Osteocyte (in vitro differentiated cells): ENCODE measurements at regions not wholly inside any gene's neighbourhood (a gene's known extent, or its start where the extent isn't known, plus 50 kb on each side); places are given as distances from the start of the nearest gene placed in this dataset.

Experiments used
- DNase-seq: peaks from one replicate; pipeline ENCODE4 v3.0.0; 2021; ENCODE audit warnings: mixed read lengths; ENCODE audit not compliant: unreplicated experiment; ENCODE audit errors: extremely low spot score
- H3K27ac Mint-ChIP-seq: one replicate; pipeline ENCODE4 v1.8.0; 2021; ENCODE audit warnings: mild to moderate bottlenecking, mixed read lengths; ENCODE audit not compliant: unreplicated experiment
- H3K27me3 Mint-ChIP-seq: one replicate; pipeline ENCODE4 v1.8.0; 2021; ENCODE audit warnings: mixed read lengths; ENCODE audit not compliant: unreplicated experiment
- H3K36me3 Mint-ChIP-seq: one replicate; pipeline ENCODE4 v1.8.0; 2021; ENCODE audit warnings: mixed read lengths; ENCODE audit not compliant: unreplicated experiment
- H3K4me1 Mint-ChIP-seq: one replicate; pipeline ENCODE4 v1.8.0; 2021; ENCODE audit warnings: mixed read lengths; ENCODE audit not compliant: unreplicated experiment
- H3K4me3 Mint-ChIP-seq: one replicate; pipeline ENCODE4 v1.8.0; 2021; ENCODE audit warnings: mild to moderate bottlenecking, moderate library complexity, mixed read lengths; ENCODE audit not compliant: unreplicated experiment
- H3K9me3 Mint-ChIP-seq: one replicate; pipeline ENCODE4 v1.8.0; 2021; ENCODE audit warnings: mixed read lengths; ENCODE audit not compliant: unreplicated experiment
- TF ChIP-seq, protein P1 (sequence below): fragments of 200-600 bp; sonication (generic); IDR thresholded peaks from 2 replicates; pipeline ENCODE4 v1.5.0; 2021; ENCODE audit warnings: antibody characterized with exemption, mild to moderate bottlenecking, moderate library complexity

DNA sequence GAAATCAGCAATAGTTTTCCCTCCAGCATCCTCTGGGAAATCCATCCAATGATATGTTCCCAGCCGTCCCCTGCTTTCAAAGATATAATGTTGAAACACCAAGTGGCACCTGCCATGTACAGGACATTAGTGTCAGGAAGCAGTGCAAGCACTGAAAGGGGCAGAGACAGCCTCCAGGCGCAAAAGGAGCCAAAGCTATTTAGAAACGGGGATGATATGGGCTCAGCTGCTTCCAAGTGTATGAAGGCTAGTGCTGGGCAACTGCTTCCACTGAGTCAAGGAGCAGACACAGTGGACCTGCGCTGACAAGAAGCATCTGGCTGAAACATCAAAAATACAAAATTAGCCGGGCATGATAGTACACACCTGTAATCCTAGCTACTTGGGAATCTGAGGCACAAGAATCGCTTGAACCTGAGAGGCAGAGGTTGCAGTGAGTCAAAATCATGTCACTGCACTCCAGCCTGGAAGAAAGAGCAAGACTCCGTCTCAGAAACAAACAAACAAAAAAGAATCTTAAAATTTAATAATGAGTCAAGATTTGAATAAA lies 119.7 kb downstream of the AQP9 start:
- Mint-ChIP-seq H3K4me3 (no peak overlapping the region), H3K27me3 (no peaks in the 10 kb centered on the region), H3K27ac (no peak overlapping the region), H3K36me3 (no peaks in the 10 kb centered on the region), H3K4me1 (peaks cover 24% of the 10 kb centered on the region), H3K9me3 (peaks cover 5% of the 10 kb centered on the region)
- no peak for DNase-seq
- TF ChIP-seq, protein P1, sequence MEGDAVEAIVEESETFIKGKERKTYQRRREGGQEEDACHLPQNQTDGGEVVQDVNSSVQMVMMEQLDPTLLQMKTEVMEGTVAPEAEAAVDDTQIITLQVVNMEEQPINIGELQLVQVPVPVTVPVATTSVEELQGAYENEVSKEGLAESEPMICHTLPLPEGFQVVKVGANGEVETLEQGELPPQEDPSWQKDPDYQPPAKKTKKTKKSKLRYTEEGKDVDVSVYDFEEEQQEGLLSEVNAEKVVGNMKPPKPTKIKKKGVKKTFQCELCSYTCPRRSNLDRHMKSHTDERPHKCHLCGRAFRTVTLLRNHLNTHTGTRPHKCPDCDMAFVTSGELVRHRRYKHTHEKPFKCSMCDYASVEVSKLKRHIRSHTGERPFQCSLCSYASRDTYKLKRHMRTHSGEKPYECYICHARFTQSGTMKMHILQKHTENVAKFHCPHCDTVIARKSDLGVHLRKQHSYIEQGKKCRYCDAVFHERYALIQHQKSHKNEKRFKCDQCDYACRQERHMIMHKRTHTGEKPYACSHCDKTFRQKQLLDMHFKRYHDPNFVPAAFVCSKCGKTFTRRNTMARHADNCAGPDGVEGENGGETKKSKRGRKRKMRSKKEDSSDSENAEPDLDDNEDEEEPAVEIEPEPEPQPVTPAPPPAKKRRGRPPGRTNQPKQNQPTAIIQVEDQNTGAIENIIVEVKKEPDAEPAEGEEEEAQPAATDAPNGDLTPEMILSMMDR = no peak

- Mint-ChIP-seq H3K27me3 (no peaks in the 10 kb centered on the region), H3K4me1 (peaks cover 17% of the 10 kb centered on the region), H3K4me3 (no peak overlapping the region), H3K27ac (no peak overlapping the region), H3K9me3 (peaks cover 5% of the 10 kb centered on the region), H3K36me3 (no peaks in the 10 kb centered on the region)
- TF ChIP-seq, protein P1 = no peak
- DNase-seq = no peak
These were observed 120.5 kb downstream of the AQP9 start for GRCh38 chr15:58258501-58259292.

DNA sequence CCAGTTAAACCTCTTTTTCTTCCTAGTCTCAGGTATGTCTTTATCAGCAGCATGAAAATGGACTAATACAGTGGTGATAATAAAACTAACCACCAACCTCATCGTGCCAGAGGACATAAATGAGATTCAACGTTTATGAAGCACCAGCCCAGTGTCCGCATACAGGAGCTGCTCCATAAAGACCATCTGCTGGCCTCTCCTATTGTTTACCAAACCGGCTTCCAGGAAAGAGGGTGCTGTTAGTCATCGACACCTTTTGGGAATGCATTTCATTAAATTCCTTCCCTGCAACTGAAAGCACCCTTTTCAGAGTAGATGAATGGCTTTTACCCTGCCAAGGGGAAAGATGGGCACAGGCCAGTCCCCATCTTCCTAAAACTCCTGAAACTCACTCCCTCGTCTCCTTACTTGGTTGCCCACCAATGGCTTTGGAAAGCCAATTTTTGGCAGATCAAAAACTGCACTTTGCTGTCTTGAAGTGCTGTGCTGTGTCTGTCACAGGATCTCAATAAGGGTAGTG lies 122.1 kb downstream of the AQP9 start:
- Mint-ChIP-seq H3K9me3 (no peaks in the 10 kb centered on the region), H3K36me3 (no peaks in the 10 kb centered on the region), H3K27ac (no peak overlapping the region), H3K4me1 (peaks cover 14% of the 10 kb centered on the region), H3K27me3 (peaks cover 8% of the 10 kb centered on the region), H3K4me3 (no peak overlapping the region)
- TF ChIP-seq, protein P1 = no peak
- no peak for DNase-seq

DNA sequence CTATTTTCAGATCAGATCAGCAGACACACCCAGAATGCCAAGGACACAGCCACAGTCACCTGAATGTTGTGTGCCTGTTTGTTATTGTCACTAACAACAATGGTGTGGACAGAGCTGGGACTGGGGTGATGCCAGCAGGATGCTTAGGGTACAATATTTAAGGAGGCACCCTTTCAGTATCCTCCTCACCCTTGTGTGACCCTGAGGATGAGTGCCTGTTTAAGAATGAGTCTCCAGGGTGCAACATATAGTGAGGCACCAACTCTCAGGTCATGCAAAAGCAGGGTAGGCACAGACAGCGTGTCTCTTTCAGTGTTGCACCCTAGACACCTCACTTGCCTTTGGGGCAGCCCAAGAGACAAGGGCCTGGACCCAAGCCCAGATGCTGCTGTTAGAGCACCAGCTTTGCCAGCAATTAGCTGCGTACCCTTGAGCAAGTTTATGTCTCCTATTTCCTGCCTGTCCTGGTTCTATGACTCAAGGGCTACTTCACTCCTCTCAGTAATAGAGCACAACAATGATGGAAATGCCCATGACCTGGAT lies 122.6 kb downstream of the AQP9 start:
- Mint-ChIP-seq H3K27ac (no peak overlapping the region), H3K4me3 (no peak overlapping the region), H3K36me3 (no peaks in the 10 kb centered on the region), H3K9me3 (no peaks in the 10 kb centered on the region), H3K4me1 (peaks cover 14% of the 10 kb centered on the region), H3K27me3 (peaks cover 9% of the 10 kb centered on the region)
- TF ChIP-seq, protein P1 = no peak
- DNase-seq = no peak

GRCh38 chr15:58261368-58261767 lies 123.2 kb downstream of the AQP9 start:
- H3K36me3 Mint-ChIP-seq = no peaks in the 10 kb centered on the region

More at GRCh38 chr15:58261368-58261767, 123.2 kb downstream of the AQP9 start:
- TF ChIP-seq, protein P1 = no peak
- peaks cover 8% of the 10 kb centered on the region for H3K4me1 Mint-ChIP-seq
- peaks cover 9% of the 10 kb centered on the region for H3K27me3 Mint-ChIP-seq
- no peak overlapping the region for H3K4me3 Mint-ChIP-seq
- DNase-seq = no peak
- no peaks in the 10 kb centered on the region for H3K9me3 Mint-ChIP-seq
- no peak overlapping the region for H3K27ac Mint-ChIP-seq
